ENCODE measurements at regions not wholly inside any gene's neighbourhood (a gene's known extent, or its start where the extent isn't known, plus 50 kb on each side); places are given as distances from the start of the nearest gene placed in this dataset.

GRCh38 chr20:19141998-19142397 is 70.4 kb upstream of the SLC24A3 start:
- no peak overlapping the region for H3K9ac ChIP-seq (ENCODE audit: low read length in 5 of 5)
- H3K27ac ChIP-seq (ENCODE audit: low read depth, low read length) = no peak overlapping the region
- H3K9me3 ChIP-seq (ENCODE audit: control insufficient read depth in 5 of 5, low read length in 5 of 5) = no peaks in the 10 kb centered on the region
- no peaks in the 10 kb centered on the region for H3K27me3 ChIP-seq (ENCODE audit: control insufficient read depth in 5 of 5, insufficient read depth in 4 of 5, low read length in 5 of 5)
- no peaks in the 10 kb centered on the region for H3K4me1 ChIP-seq (ENCODE audit: control insufficient read depth in 5 of 5, insufficient read depth in 5 of 5, low read length in 5 of 5)
- H3K4me3 ChIP-seq (ENCODE audit: low read depth in 1 of 5, low read length in 5 of 5) = no peak overlapping the region
- no peaks in the 10 kb centered on the region for H3K36me3 ChIP-seq (ENCODE audit: control insufficient read depth in 5 of 5, insufficient read depth in 5 of 5, low read length in 5 of 5)

- no peak overlapping the region for H3K9ac ChIP-seq (ENCODE audit: low read length in 5 of 5)
- H3K4me1 ChIP-seq (ENCODE audit: control insufficient read depth in 5 of 5, insufficient read depth in 5 of 5, low read length in 5 of 5) = no peaks in the 10 kb centered on the region
- H3K27ac ChIP-seq (ENCODE audit: low read depth, low read length) = no peak overlapping the region
- H3K27me3 ChIP-seq (ENCODE audit: control insufficient read depth in 5 of 5, insufficient read depth in 4 of 5, low read length in 5 of 5) = no peaks in the 10 kb centered on the region
- no peaks in the 10 kb centered on the region for H3K9me3 ChIP-seq (ENCODE audit: control insufficient read depth in 5 of 5, low read length in 5 of 5)
- H3K36me3 ChIP-seq (ENCODE audit: control insufficient read depth in 5 of 5, insufficient read depth in 5 of 5, low read length in 5 of 5) = no peaks in the 10 kb centered on the region
- no peak overlapping the region for H3K4me3 ChIP-seq (ENCODE audit: low read depth in 1 of 5, low read length in 5 of 5)
Observed at GRCh38 chr20:19143890-19144289, 68.6 kb upstream of the SLC24A3 start.

DNA sequence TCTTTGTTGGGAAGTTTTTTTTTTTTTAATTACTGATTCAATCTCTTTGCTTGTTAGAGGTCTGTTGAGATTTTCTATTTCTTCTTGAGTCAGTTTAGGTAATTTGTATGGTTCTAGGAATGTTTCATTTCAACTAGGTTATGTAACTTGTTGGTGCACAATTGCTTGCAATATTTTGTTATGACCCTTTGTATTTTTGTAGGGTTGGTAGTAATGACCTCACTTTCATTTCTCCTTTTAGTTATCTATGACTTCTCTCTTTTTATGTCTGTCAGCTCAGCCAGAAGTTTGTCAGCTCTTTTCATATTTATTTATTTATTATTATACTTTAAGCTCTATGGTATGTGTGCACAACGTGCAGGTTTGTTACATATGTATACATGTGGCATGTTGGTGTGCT is 51.1 kb upstream of the SLC24A3 start:
- H3K9me3 ChIP-seq (ENCODE audit: control insufficient read depth in 5 of 5, low read length in 5 of 5) = no peaks in the 10 kb centered on the region
- no peak overlapping the region for H3K4me3 ChIP-seq (ENCODE audit: low read depth in 1 of 5, low read length in 5 of 5)
- H3K4me1 ChIP-seq (ENCODE audit: control insufficient read depth in 5 of 5, insufficient read depth in 5 of 5, low read length in 5 of 5) = no peaks in the 10 kb centered on the region
- H3K36me3 ChIP-seq (ENCODE audit: control insufficient read depth in 5 of 5, insufficient read depth in 5 of 5, low read length in 5 of 5) = no peaks in the 10 kb centered on the region
- no peak overlapping the region for H3K27ac ChIP-seq (ENCODE audit: low read depth, low read length)
- no peak overlapping the region for H3K9ac ChIP-seq (ENCODE audit: low read length in 5 of 5)
- H3K27me3 ChIP-seq (ENCODE audit: control insufficient read depth in 5 of 5, insufficient read depth in 4 of 5, low read length in 5 of 5) = no peaks in the 10 kb centered on the region
